Left renal pelvis (tissue), 4 donors: ENCODE measurements at regions not wholly inside any gene's neighbourhood (a gene's known extent, or its start where the extent isn't known, plus 50 kb on each side); places are given as distances from the start of the nearest gene placed in this dataset.

ENCODE experiments used
- DNase-seq, 4 donors: peaks; one replicate each; pipeline ENCODE4 v3.0.0-alpha.2; 2013; ENCODE audit warnings: low read depth in 4 of 4, low spot score in 3 of 4

DNA sequence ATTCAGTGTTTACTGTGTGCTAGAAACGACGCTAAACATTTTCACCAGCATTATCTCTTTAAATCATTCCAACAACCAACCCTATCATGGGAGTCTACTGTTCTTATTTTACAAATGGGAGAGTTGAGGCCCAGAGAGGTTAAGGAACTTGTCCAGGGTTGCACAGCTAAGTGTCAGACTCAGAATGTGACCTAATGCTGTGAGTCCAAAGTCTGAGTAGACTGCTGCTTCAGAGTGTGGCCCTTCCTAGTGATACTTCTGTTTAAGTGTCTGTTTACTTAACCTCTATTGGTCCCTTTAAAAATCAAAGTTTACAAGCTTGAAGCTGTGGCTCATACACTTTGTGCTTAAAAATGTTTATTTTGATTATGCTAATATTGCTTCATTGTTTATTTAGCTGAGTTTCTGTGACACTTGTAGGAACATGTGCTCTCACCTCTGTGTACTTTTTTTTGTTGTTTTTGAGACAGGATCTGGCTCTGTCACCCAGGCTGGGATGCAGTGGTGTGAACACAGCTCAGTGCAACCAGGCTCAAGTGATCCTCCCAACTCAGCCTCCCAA lies 84.4 kb upstream of the SYPL1 start:
- DNase-seq, result no peak

- no peak for DNase-seq
Observed at GRCh38 chr7:106193661-106194060, 81.5 kb upstream of the SYPL1 start.

DNA sequence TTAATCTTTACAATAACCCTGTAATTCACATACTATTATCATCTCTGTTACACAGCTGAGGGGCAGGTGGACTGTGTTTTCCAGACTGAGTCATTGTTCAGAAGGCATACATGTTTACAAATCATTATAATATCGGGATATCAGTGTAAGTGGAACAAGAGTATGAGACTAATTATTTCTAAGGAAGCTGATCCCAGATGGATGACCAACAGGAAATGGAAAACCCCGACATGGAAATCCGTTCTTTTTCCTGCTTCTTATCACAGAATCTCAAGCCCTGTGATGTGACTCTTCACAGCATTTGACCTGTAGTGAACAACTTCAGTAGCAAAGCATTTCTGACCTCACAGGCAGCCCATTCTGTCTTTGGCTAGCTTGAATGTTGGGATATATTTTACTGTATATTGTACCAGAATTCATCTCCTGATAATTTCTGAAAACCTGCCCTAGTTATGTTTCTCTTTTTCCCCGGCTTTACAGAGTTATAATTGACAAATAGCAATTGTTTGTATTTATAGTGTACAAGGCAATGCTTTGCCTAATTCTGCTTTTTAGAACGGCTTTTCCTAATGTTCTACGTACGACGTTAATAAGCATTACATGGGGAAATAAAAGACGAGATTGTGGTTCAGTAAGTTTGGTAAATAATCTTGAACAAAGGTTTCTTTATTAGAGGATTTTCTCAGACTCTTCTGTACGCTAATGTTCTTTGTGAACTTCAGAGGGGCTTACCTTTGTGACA lies 78.6 kb upstream of the SYPL1 start:
- DNase-seq, result no peak

GRCh38 chr7:106187613-106188350 lies 75.7 kb upstream of the SYPL1 start:
- DNase-seq, result no peak

- no peak for DNase-seq
Observed at GRCh38 chr7:106185719-106186118, 73.6 kb upstream of the SYPL1 start.

GRCh38 chr7:106183952-106184351 lies 71.8 kb upstream of the SYPL1 start:
- no peak for DNase-seq

- no peak for DNase-seq
Observed at GRCh38 chr7:106182904-106183303, 70.8 kb upstream of the SYPL1 start.

DNA sequence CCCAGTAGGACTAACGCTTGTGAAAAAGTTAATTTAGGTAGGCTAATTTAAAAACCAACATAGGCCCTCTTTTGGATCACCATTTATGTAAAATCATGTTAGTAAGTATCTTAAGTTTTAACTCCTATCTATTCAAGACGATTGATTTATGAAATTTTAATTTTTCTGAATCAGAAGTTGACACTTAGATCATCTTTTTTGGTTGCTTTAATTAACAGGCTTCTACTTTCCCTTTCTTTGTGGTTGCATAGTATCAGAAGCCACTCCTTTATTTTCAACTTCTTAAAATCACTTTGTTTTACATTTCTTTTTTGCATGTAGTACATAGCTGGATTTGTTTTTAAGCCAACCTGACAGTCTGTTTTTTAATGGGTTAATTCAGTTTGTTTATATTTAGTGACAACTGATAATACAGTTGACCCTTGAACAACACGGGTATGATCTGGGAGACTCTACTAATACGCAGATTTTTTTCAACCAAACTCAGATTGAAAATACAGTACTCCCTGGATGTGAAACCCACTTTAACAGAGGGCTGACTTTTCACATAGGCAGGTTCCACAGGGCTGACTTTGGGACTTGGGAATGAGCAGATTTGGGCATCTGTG lies 69.7 kb upstream of the SYPL1 start:
- DNase-seq, result no peak

DNA sequence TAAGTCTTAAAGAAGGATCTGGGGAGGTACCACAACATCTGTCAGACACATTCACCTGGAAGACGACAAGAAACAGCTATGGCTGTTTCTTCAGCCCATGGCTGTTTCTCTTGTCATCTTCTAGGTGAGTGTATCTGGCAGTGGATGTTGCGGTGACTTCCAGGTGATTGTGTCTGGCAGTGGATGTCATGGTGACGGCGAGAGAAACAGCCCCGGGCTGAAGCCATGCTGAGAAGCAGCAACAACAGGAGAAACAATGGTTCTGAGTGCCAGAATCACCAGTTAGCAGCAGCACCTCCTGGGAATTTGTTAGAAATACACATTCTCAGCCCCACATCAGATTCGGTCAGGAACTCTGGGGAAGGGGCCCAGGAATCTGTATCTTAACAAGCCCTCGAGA lies 68.6 kb upstream of the SYPL1 start:
- no peak for DNase-seq

GRCh38 chr7:106179256-106179655 lies 67.1 kb upstream of the SYPL1 start:
- DNase-seq, result no peak

DNA sequence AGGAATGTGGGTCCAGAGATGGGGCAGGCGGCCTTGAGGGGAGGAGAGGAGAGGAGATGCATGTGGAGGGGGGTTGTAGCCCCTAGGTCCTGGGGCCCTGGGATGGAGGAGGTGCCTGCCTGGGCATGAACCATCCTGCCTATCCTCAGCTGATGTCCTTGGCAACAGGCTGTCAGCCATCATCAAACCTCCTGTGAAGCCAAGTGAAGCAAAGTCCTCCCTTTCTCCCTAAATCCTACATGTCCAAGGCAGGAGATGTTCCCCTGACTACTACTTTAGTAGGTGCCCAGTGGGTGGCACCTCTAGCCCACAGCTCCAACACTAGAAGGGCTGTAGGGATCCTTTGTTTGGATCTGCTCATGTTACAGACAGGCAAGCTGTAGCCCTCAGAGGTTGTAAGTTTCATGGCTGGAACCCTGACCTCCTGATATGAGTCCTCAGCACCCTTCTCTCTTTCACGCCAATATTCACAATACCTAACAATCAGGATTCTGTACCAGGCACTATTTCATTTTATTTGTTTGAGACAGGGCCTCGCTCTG lies 66.6 kb upstream of the SYPL1 start:
- no peak for DNase-seq

DNA sequence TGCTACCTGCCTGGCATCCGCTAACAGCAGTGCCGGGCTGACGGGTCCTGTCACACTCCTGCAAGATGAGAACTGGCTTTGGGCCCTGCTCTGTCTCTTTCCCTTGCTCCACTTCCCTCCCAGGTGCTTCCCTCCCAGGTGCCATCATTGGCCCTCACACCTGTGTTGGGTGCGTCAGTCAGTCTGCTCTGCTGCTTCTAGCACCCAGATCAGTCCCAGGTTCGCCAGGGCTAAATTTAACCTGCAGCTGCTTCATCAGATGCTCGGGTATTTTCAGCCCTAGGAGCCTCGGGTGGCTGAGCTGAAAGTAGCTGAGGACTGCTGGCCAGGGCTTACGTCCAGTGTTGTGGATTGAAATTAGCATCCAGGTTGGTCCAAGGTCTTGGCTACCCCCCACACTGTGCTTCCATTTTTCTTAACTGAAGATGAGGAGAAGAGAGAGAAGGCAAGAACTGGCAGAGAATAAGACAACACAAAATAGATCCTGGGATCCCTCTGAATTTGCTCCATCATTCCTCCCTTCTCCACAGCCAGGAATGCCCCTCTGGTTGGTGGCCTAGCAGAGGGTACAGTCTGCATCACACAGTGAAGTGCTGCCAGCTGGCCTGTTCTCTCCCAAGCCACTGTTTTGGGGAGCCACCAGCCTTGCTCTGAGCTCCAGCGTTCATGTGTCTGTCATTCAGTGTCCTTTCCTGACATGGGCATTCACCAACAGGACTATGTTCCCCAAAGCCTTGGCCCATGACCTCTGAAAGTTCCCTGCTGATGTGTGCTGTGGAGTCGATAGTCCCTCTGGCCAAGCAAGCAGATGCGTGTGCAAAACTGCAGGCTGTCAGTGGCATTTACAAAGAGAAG lies 65.9 kb upstream of the SYPL1 start:
- no peak for DNase-seq

DNA sequence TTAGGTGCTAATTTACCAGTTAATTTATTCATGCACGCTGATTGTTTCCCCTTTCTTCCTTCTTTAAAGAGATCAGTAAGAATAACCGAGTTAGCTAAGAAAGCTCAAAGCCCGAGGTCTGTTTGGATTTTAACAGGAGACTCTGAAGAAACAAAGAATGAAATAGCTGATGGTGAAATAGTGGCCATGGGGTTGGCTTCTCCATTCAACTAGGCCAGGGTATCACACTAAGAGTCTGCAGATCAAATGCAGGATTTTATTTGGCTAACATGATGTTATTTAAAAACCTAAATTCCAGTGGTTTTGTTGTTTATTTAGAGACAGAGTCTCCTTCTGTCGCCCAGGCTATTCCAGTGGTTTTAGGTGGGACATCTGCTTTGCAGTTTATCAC lies 65.2 kb upstream of the SYPL1 start:
- DNase-seq, result no peak

GRCh38 chr7:106176414-106177299 lies 64.5 kb upstream of the SYPL1 start:
- DNase-seq, result peak; percentile 47 to 62 (median 52)

DNA sequence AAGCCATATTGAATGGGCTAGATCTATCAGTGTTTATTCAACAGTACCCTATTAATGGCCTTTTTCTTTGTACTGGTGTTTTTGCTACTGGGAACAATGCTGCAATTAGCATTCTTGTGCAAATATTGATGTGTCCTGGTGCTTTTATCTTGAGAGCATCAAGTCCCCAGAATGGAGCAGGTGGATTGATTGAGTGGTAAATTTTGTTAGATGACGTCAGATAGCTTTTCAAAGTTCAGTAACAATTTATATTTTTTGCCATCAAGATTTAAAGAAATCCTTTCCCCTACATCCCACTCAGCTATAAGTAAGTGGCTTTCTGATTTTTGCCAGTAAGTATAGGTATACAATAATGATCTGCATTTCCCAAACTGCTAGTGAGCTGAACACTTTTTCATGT lies 63.4 kb upstream of the SYPL1 start:
- no peak for DNase-seq

- no peak for DNase-seq
Observed at GRCh38 chr7:106170651-106171050, 58.5 kb upstream of the SYPL1 start.

GRCh38 chr7:106169821-106170610 lies 57.9 kb upstream of the SYPL1 start:
- no peak for DNase-seq

- DNase-seq, result no peak
Observed at GRCh38 chr7:106167439-106168136, 55.5 kb upstream of the SYPL1 start.
